Cardiac muscle cell (in vitro differentiated cells and primary cell): ENCODE measurements at regions not wholly inside any gene's neighbourhood (a gene's known extent, or its start where the extent isn't known, plus 50 kb on each side); places are given as distances from the start of the nearest gene placed in this dataset.

ENCODE experiments used
- DNase-seq, 2 donors: peaks; one replicate each; pipeline versions ENCODE4 v3.0.0 to v3.0.0-alpha.2; 2010 to 2017; ENCODE audit warnings: low read depth in 1 of 2, low spot score in 1 of 2
- H3K27ac ChIP-seq: fragments of 200-600 bp; sonication (generic); 2 replicates; pipeline ENCODE4 v1.5.1; 2016
- H3K27me3 ChIP-seq: fragments of 200-600 bp; sonication (generic); 2 replicates; pipeline ENCODE4 v1.6.0; 2016; ENCODE audit warnings: control low read depth
- H3K36me3 ChIP-seq: fragments of 200-600 bp; sonication (generic); 2 replicates; pipeline ENCODE4 v1.5.1; 2016; ENCODE audit warnings: control low read depth
- H3K4me1 ChIP-seq: fragments of 200-600 bp; sonication (generic); 2 replicates; pipeline ENCODE4 v1.8.1; 2017; ENCODE audit warnings: low read depth, mild to moderate bottlenecking, mixed run types
- H3K4me3 ChIP-seq: fragments of 200-600 bp; sonication (generic); 2 replicates; pipeline ENCODE4 v1.5.1; 2016; ENCODE audit warnings: mild to moderate bottlenecking
- H3K9me3 ChIP-seq: fragments of 200-600 bp; sonication (generic); 2 replicates; pipeline ENCODE4 v1.5.1; 2017; ENCODE audit warnings: low read depth, mild to moderate bottlenecking, control low read depth
- CTCF ChIP-seq: IDR thresholded peaks from 2 replicates; pipeline ENCODE4 v1.5.1; 2012; ENCODE audit warnings: low read depth, mild to moderate bottlenecking, low read length

GRCh38 chr2:240300261-240300821, 135.1 kb upstream of the GPC1 start:
- no peaks in the 10 kb centered on the region for H3K27me3 ChIP-seq
- no peaks in the 10 kb centered on the region for H3K9me3 ChIP-seq
- H3K27ac ChIP-seq: no peak overlapping the region
- H3K4me3 ChIP-seq: no peak overlapping the region
- no peaks in the 10 kb centered on the region for H3K4me1 ChIP-seq
- DNase-seq: no peak
- TF ChIP-seq CTCF: no peak
- no peaks in the 10 kb centered on the region for H3K36me3 ChIP-seq

- no peaks in the 10 kb centered on the region for H3K36me3 ChIP-seq
- H3K4me1 ChIP-seq: no peaks in the 10 kb centered on the region
- no peak for DNase-seq
- no peak overlapping the region for H3K4me3 ChIP-seq
- TF ChIP-seq CTCF: no peak
- no peaks in the 10 kb centered on the region for H3K9me3 ChIP-seq
- no peaks in the 10 kb centered on the region for H3K27me3 ChIP-seq
- no peak overlapping the region for H3K27ac ChIP-seq
Observed at GRCh38 chr2:240300840-240301239, 134.6 kb upstream of the GPC1 start.

GRCh38 chr2:240301256-240301795, 134.1 kb upstream of the GPC1 start:
- no peak overlapping the region for H3K27ac ChIP-seq
- H3K36me3 ChIP-seq: no peaks in the 10 kb centered on the region
- H3K4me1 ChIP-seq: no peaks in the 10 kb centered on the region
- TF ChIP-seq CTCF: no peak
- no peak overlapping the region for H3K4me3 ChIP-seq
- no peaks in the 10 kb centered on the region for H3K27me3 ChIP-seq
- no peak for DNase-seq
- no peaks in the 10 kb centered on the region for H3K9me3 ChIP-seq

GRCh38 chr2:240302041-240302440, 133.4 kb upstream of the GPC1 start:
- H3K27me3 ChIP-seq: no peaks in the 10 kb centered on the region
- no peak for TF ChIP-seq CTCF
- H3K4me3 ChIP-seq: no peak overlapping the region
- no peaks in the 10 kb centered on the region for H3K4me1 ChIP-seq
- H3K36me3 ChIP-seq: no peaks in the 10 kb centered on the region
- no peak overlapping the region for H3K27ac ChIP-seq
- no peaks in the 10 kb centered on the region for H3K9me3 ChIP-seq
- no peak for DNase-seq

GRCh38 chr2:240302933-240303595, 132.4 kb upstream of the GPC1 start:
- no peak for TF ChIP-seq CTCF
- Histone ChIP-seq H3K9me3 (no peaks in the 10 kb centered on the region), H3K27ac (no peak overlapping the region), H3K4me3 (no peak overlapping the region), H3K4me1 (no peaks in the 10 kb centered on the region), H3K36me3 (no peaks in the 10 kb centered on the region), H3K27me3 (no peaks in the 10 kb centered on the region)
- no peak for DNase-seq
